Tongue (tissue), 1 donor: ENCODE measurements at regions not wholly inside any gene's neighbourhood (a gene's known extent, or its start where the extent isn't known, plus 50 kb on each side); places are given as distances from the start of the nearest gene placed in this dataset.
A peak's percentile ranks its signal among the peaks of the same experiment; 100 is the strongest.
"Not testable (repeated sequence)": the region's sequence is repeated elsewhere in the genome, so short reads cannot be mapped to it uniquely, and the experiment has no call there.

Experiments used
- DNase-seq: peaks from one replicate; pipeline ENCODE4 v3.0.0-alpha.2; 2015

DNA sequence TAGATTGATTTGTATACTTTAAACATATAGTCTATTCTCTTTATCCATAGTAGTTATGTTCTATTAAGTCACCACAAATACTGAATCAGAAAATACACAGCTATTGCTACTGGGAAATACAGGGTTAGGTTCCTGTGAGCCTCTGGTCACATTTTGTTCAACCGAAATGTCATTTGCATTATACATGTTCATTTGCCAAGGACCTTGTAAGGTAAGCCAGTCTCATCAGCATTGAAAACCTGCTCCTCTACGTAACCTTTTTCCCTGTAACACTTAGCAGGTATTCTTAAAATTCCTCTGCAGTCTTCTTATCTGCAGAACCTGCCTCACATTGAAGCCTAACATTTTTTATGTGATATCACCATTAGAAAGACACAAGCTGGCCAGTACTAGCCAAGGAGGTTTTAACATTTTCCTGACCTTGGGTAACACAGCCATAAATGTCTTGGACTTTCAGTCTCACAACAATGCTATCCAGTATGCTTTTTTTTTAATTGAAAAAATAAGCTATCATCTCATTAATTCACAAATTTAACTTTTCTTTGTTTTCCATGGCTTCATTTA lies 765.7 kb upstream of the IGFBP7 start:
- DNase-seq: no peak

DNA sequence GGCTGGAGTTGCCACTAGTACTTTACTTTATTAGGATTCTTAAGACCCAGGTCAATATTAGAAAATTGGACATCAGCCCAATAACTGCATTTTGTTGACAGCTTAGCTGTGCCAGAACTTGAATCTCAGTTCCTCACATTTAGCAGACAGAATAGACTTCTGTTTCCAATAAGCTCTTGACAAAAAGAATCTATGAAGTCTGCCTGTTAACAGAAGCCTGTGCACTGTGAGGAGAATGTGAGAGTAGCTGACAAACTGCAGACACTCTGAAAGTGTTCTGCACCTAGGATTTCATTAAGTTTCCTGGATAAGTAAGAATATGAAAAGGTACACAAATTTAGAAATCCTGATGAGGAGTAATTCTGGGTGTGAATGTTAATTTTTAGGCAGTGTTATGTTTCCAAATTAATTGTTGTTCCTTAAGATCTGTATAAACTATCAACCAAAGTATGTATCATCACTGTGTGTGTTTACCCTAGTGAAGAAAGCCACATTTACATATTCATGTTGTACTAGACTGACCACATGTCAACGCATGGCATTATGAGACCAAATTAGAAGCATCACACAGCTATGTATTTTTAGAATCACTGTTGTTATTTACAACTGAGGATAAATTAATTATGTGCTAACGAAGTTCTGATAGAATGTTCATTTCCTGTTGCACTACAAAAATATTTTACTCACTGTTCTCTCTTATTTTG lies 756.4 kb upstream of the IGFBP7 start:
- no peak for DNase-seq

- no peak for DNase-seq
Observed at GRCh38 chr4:57865264-57865663, 755.1 kb upstream of the IGFBP7 start.

DNA sequence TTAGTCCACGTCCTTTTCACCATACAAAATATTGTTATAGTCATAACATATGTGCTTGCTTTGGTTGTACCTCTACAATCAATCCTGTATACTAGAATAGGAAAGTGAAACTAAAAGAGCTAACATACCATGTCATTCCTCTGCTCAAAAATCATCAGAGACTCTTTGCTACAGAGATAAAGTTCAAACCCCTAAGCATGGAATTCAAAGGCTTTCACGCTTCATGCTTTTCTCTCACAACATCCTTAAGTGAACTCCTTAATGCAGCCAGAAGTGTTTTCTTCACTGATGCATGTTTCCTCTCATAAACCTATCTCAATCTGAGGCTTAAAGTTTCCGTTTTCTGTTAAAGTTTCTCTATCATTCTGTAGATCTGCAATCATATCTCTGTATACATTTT lies 744.6 kb upstream of the IGFBP7 start:
- DNase-seq: peak; percentile 8

DNA sequence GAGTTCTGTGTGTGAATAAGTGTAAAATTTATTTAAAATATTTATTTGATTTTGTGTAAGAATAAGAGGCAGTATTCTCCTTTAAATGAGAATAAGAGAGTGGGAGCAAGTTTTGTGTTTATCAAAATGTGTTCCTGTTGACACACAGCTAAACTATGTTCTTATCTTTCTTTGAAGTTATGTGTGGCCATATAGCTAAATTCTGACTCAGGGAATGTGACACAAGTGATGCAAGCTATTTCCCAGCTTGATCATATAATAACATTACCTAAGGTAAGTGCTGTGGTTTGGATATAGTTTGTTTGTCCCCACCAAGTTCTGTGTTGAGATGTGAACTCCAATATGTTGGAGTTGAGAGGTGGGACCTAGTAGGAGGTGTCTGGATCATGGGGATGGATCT lies 740.0 kb upstream of the IGFBP7 start:
- DNase-seq: no peak

DNA sequence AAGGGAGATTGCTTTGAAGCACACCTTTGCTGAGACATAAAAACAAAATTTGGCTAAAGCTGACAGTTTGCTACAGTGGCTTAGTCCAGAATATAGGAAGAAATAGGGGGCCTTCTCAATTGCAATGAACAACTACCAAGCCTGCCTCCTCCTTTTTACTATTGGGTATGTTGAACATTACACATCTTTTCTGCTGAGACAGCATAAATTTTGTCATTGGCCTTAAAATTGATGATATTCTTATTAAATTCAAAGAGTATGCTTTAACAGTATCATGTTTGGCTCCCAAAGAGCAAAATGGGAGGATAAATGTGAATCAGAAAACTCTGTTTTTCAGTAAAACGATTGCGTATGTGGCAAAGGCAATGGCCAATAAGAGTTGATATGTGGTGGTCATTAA lies 721.9 kb upstream of the IGFBP7 start:
- DNase-seq: no peak

DNA sequence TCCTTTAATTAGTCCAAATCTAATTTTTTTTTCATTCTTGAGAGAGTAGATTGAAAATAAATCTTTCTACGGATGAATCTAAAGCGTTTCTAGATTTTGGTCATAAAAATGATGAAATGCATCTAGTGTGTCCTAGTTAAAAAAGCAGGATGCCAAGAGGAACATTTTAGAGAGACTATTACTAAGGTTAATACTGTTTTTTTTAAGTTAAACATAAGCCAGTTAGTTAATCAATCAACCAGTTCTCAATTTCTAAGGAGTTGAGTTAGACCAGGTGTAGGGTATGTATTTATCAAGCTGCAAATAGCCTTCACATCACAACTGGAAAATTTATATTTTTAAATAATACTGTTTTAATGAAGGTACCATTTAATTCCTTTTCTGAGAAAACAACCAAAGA lies 679.5 kb upstream of the IGFBP7 start:
- DNase-seq: no peak

GRCh38 chr4:57777876-57778275 lies 667.7 kb upstream of the IGFBP7 start:
- no peak for DNase-seq

DNA sequence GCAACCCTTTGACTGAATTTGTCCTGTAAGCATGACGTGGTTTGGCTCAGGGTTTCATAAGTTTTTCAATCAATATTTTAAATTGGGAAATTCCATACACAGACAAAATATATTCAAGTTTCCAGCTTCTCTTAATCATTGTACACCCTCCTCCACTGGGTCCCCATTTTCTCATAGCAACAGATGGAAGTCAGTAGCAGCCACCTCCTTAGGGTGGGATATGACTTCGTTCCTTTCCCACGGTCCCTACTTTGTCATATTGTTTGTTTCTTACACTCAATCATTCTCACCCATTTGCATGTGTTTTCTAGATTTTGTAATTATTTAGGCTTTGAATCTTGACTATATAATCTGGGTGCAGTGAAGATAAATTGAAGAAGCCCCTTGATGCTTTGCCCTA lies 664.5 kb upstream of the IGFBP7 start:
- no peak for DNase-seq

DNA sequence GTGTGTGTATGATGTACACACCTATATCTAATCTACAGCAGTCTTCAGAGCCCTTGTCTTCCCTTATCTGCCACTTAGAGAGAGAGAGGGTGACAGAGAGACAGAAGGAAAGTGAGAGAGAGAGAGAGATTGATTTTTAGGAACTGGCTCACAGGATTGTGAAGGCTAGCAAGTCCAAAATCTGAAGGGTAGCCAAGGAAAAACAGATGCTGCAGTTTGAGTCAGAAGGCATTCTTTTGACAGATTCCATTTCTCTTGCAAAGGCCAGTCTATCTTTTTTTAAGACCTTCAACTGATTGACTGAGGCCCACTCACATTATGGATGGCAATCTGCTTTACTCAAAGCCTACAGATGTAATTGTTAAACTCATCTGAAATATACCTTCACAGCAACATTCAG lies 664.0 kb upstream of the IGFBP7 start:
- no peak for DNase-seq

DNA sequence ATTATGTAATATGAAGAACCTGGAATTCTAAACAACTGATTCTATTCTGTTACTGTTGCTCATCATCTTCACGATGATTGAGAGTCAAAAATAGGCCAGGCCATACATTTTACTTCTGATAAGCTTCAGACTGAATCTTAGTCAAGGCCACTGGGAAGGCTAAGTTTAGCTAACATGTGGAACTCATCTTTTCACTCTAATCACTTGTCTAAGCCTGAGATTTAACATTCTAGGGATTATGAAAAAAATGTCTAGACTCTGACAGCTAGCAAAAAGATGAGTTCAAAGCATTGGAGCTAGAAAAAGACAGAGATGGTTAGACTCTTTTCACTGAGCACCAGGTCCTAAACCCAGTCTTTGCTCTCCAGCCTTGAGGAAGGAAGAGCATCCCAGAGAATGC lies 656.2 kb upstream of the IGFBP7 start:
- DNase-seq: no peak

DNA sequence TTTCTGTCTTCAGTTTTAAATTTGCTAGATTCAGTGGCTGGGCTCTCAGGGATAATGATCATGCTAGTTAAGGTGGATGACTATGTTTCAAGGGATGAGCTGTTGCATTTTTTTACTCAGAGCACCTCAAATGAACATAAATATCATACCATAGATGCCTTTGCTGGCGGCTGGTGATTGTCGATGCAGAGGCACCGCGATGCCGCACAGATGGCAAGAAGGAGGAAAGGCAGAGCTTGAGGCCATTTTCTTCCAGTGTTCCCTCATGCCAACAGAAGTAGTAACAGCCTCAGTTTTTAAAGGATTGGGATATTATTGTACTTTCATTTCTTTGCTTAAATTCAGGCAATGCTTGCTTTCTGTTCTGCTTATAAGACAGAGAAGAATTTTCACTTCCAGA lies 654.7 kb upstream of the IGFBP7 start:
- DNase-seq: no peak

- no peak for DNase-seq
Observed at GRCh38 chr4:57763070-57763469, 652.9 kb upstream of the IGFBP7 start.

GRCh38 chr4:57740625-57741190 lies 630.5 kb upstream of the IGFBP7 start:
- no peak for DNase-seq

- DNase-seq: no peak
Observed at GRCh38 chr4:57736781-57737180, 626.6 kb upstream of the IGFBP7 start.

- no peak for DNase-seq
Observed at GRCh38 chr4:57734104-57734670, 624.0 kb upstream of the IGFBP7 start.

DNA sequence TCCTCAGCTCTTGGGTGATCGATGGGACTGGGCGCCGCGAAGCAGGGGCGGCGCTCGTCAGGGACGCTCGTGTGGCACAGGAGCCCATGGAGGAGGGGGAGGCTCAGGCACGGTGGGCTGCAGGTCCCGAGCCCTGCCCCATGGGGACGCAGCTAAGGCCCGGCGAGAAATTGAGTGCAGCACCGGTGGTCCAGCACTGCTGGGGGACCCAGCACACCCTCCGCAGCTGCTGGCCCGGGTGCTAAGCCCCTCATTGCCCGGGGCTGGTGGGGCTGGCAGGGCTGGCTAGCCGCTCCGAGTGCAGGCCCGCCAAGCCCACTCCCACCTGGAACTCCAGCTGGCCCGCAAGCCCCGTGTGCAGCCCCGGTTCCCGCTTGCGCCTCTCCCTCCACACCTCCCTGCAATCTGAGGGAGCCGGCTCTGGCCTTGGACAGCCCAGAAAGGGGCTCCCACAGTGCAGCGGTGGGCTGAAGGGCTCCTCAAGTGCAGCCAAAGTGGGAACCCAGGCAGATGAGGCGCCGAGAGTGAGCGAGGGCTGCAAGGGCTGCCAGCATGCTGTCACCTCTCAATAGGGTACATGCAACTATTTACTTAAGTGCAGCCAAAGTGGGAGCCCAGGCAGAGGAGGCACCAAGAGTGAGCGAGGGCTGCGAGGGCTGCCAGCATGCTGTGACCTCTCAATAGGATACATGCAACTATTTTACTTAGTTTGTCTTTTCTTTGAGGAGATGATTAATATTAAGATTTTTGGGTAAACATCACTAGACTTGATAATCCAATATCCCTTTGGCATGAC lies 619.8 kb upstream of the IGFBP7 start:
- DNase-seq: not testable (repeated sequence)

DNA sequence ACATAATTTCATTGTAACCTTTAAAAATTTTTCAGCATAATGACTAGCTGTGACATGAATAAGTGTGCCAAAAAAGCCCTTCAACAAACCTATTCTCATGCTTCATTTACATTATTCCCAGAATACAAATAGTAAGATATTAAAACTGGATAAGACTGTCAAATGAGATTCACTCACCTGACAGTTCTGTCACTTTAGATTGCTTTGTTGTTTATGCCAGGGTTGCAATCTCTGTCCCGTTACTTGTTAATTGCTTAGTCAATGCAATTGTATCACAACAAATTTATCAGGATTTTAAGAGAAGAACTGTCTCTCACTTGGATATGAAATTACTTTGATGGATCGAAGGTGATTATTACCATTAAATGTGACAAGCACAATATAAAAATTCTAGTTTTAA lies 616.0 kb upstream of the IGFBP7 start:
- no peak for DNase-seq

- DNase-seq: no peak
Observed at GRCh38 chr4:57719456-57719855, 609.3 kb upstream of the IGFBP7 start.

- DNase-seq: not testable (repeated sequence)
Observed at GRCh38 chr4:57714313-57714712, 604.1 kb upstream of the IGFBP7 start.

- no peak for DNase-seq
Observed at GRCh38 chr4:57710053-57710452, 599.9 kb upstream of the IGFBP7 start.

DNA sequence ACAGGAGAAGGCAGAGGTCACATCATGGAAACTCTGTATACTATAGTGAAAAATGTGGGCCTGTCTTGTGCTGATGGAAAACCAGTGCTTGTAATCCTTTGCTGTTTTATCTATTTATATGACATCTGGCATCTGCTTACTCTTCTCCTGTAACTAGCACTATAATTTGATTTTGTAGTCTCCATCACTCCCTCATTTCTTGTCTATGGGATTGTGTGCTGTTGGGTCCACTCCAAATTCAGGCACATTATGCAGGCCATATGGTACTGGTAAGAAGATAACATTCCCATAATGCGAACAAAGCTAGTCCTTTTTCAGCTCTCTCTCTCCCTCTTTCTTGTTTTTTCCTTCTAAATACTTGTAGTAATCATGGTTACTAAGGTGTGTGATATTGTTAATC lies 581.2 kb upstream of the IGFBP7 start:
- no peak for DNase-seq

DNA sequence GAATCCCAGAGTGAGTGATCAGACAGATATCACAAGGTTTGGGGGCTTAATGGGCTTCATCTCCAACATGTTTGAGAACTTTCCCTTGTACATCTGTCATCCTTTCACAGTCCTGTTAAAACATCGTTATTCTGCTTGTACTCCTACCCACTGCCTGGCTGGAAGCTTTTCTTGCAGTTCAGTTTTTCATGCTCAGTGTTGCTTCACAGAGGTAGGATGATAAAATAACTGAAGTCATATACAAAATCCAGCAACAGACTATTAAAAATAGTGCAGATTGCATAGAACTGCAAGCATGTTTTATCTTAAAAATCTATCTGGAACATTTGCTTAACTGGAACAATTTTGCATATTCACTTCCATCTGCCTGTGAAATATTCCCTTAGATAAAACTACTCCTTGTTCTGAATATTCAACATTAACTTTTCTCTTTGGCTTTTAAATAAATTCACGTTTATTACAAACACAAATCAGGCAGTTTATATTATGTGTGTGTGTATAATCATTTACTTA lies 579.6 kb upstream of the IGFBP7 start:
- DNase-seq: no peak
